Heart left ventricle (tissue), 13 donors: ENCODE measurements at regions not wholly inside any gene's neighbourhood (a gene's known extent, or its start where the extent isn't known, plus 50 kb on each side); places are given as distances from the start of the nearest gene placed in this dataset.

ENCODE experiments used
- POLR2A ChIP-seq, 2 donors: fragments of 450-650 bp; IDR thresholded peaks; one replicate each; pipeline ENCODE4 v1.6.1; 2017; ENCODE audit warnings: antibody characterized with exemption in 2 of 2, mild to moderate bottlenecking in 2 of 2, moderate library complexity in 2 of 2
- TF ChIP-seq, protein P1 (sequence below), 12 donors: fragments of 200-600 bp; sonication (generic) in 4 of 12; IDR thresholded peaks; one replicate each; pipeline versions ENCODE4 v1.5.0 to v1.8.0; 2018 to 2022; ENCODE audit warnings: antibody characterized with exemption in 12 of 12, mild to moderate bottlenecking in 5 of 12
- donor health status: ischemic (EF 13 %, LVEDD 7.1; RV severe dilation, severe dysfunction).
- donor health status: DM: no; HTN: yes; CAD: no.
- donor health status: DM: no; HTN: no; CAD: no.
- donor health status: ischemic (EF 25% LVEDD 6.9; RV normal size, moderate dysfunction).
- donor health status: ischemic (EF 25% LVEDD 5.7; RV mildly dilated, moderate dysfunction).
- donor health status: ischemic (EF 35%, LVEDD 5.7; RV mildly dilated, moderate dysfunction).
- donor health status: nonischemic (EF 11% LVEDD 7.7; RV severe dilation, severe dysfunction).
- donor health status: DM: yes; HTN: yes; CAD: no.
- donor health status: PGD.
- donor health status: ischemic (EF 29% LVEDD 5.4; RV normal size, mild dysfunction).
- donor health status: nonischemic (EF 23%, LVEDD 6.1; RV moderate dilation, normal function).

GRCh38 chr11:37687130-37687529 lies 1089.1 kb upstream of the RAG2 start:
- TF ChIP-seq, protein P1, sequence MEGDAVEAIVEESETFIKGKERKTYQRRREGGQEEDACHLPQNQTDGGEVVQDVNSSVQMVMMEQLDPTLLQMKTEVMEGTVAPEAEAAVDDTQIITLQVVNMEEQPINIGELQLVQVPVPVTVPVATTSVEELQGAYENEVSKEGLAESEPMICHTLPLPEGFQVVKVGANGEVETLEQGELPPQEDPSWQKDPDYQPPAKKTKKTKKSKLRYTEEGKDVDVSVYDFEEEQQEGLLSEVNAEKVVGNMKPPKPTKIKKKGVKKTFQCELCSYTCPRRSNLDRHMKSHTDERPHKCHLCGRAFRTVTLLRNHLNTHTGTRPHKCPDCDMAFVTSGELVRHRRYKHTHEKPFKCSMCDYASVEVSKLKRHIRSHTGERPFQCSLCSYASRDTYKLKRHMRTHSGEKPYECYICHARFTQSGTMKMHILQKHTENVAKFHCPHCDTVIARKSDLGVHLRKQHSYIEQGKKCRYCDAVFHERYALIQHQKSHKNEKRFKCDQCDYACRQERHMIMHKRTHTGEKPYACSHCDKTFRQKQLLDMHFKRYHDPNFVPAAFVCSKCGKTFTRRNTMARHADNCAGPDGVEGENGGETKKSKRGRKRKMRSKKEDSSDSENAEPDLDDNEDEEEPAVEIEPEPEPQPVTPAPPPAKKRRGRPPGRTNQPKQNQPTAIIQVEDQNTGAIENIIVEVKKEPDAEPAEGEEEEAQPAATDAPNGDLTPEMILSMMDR (IDR thresholded peaks at IDR 0.05): no peak
- no peak for TF ChIP-seq POLR2A (IDR thresholded peaks at IDR 0.05)
